GM13976 (cell line): ENCODE measurements at regions not wholly inside any gene's neighbourhood (a gene's known extent, or its start where the extent isn't known, plus 50 kb on each side); places are given as distances from the start of the nearest gene placed in this dataset.

Experiments used
- DNase-seq: peaks from one replicate; pipeline ENCODE4 v3.0.0; 2012; ENCODE audit warnings: low spot score
- CTCF ChIP-seq: IDR thresholded peaks from 2 replicates; pipeline ENCODE4 v1.5.1; 2012; ENCODE audit warnings: borderline replicate concordance, mild to moderate bottlenecking; ENCODE audit not compliant: insufficient read depth; ENCODE audit errors: extremely low read depth, missing control alignments, control extremely low read depth
- in situ Hi-C: fragments of 300-500 bp; cut with MboI; formaldehyde crosslinking; loops from one replicate; pipeline ENCODE4 v1.12.0; 2022; ENCODE audit warnings: low sequenced_read_pairs, mixed read lengths, inconsistent platforms; ENCODE audit not compliant: unreplicated experiment

- TF ChIP-seq CTCF: no peak
- in situ Hi-C loops: no loop called here
- DNase-seq: no peak
Measured at GRCh38 chr18:4581966-4582365, 126.9 kb upstream of the DLGAP1 start.

GRCh38 chr18:4578449-4578848, 123.3 kb upstream of the DLGAP1 start:
- in situ Hi-C loops: no loop called here
- DNase-seq: no peak
- TF ChIP-seq CTCF: no peak

GRCh38 chr18:4573735-4574134, 118.6 kb upstream of the DLGAP1 start:
- in situ Hi-C loops: no loop called here
- TF ChIP-seq CTCF: no peak

GRCh38 chr18:4557502-4557901, 102.4 kb upstream of the DLGAP1 start:
- DNase-seq: no peak
- no peak for TF ChIP-seq CTCF
- in situ Hi-C loops: no loop called here

More at GRCh38 chr18:4573735-4574134, 118.6 kb upstream of the DLGAP1 start:
- DNase-seq: no peak

GRCh38 chr18:4551001-4551360, 95.9 kb upstream of the DLGAP1 start:
- in situ Hi-C loops: no loop called here
- no peak for DNase-seq
- TF ChIP-seq CTCF: no peak

- in situ Hi-C loops: no loop called here
- DNase-seq: no peak
- no peak for TF ChIP-seq CTCF
Measured at GRCh38 chr18:4549164-4549872, 94.2 kb upstream of the DLGAP1 start.
